GM18517 (cell line): ENCODE measurements at regions not wholly inside any gene's neighbourhood (a gene's known extent, or its start where the extent isn't known, plus 50 kb on each side); places are given as distances from the start of the nearest gene placed in this dataset.

Source experiments
- ATAC-seq: cut with Tn5 transposase; IDR thresholded peaks from one replicate; pipeline ENCODE4 v1.9.1; 2021; ENCODE audit warnings: mild to moderate bottlenecking, moderate library complexity; ENCODE audit not compliant: unreplicated experiment

- no peak for ATAC-seq
Measured at GRCh38 chr7:35355199-35355598, 101.3 kb upstream of the TBX20 start.

- ATAC-seq, result no peak
Measured at GRCh38 chr7:35353481-35353880, 99.6 kb upstream of the TBX20 start.

- ATAC-seq, result no peak
Measured at GRCh38 chr7:35351466-35351865, 97.6 kb upstream of the TBX20 start.

- no peak for ATAC-seq
Measured at GRCh38 chr7:35348611-35349400, 94.9 kb upstream of the TBX20 start.

GRCh38 chr7:35342786-35343185, 88.9 kb upstream of the TBX20 start:
- ATAC-seq, result no peak

GRCh38 chr7:35339811-35340210, 85.9 kb upstream of the TBX20 start:
- no peak for ATAC-seq

GRCh38 chr7:35336444-35336843, 82.5 kb upstream of the TBX20 start:
- ATAC-seq, result no peak

GRCh38 chr7:35334506-35334905, 80.6 kb upstream of the TBX20 start:
- no peak for ATAC-seq

GRCh38 chr7:35333265-35333664, 79.4 kb upstream of the TBX20 start:
- ATAC-seq, result no peak

GRCh38 chr7:35331730-35332678, 78.1 kb upstream of the TBX20 start:
- no peak for ATAC-seq

GRCh38 chr7:35329026-35329425, 75.1 kb upstream of the TBX20 start:
- ATAC-seq, result no peak

- ATAC-seq, result no peak
Measured at GRCh38 chr7:35319606-35320005, 65.7 kb upstream of the TBX20 start.

- ATAC-seq, result no peak
Measured at GRCh38 chr7:35316549-35316948, 62.6 kb upstream of the TBX20 start.

GRCh38 chr7:35315517-35315916, 61.6 kb upstream of the TBX20 start:
- no peak for ATAC-seq

GRCh38 chr7:35314354-35314753, 60.5 kb upstream of the TBX20 start:
- ATAC-seq, result no peak

- ATAC-seq, result no peak
Measured at GRCh38 chr7:35313575-35313974, 59.7 kb upstream of the TBX20 start.
